Kidney (tissue), 13 donors: ENCODE measurements at regions not wholly inside any gene's neighbourhood (a gene's known extent, or its start where the extent isn't known, plus 50 kb on each side); places are given as distances from the start of the nearest gene placed in this dataset.

Experiments
- DNase-seq, 5 donors: peaks; one replicate each; pipeline ENCODE4 v3.0.0-alpha.2; 2013 to 2020
- FAIRE-seq: peaks from 2 replicates; lab custom pipeline; 2012; peaks lifted over from hg19 to GRCh38; lab: Jason Lieb, UNC
- H3K27ac ChIP-seq, 2 donors: one replicate each; pipeline ENCODE4 v1.7.0; 2013; ENCODE audit warnings: low read depth in 2 of 2, low read length in 2 of 2, inconsistent platforms in 1 of 2
- H3K27me3 ChIP-seq: one replicate; pipeline ENCODE4 v1.7.1; 2013; ENCODE audit warnings: low read length, inconsistent platforms; ENCODE audit not compliant: control insufficient read depth, insufficient read depth
- H3K36me3 ChIP-seq, 3 donors: one replicate each; pipeline versions ENCODE4 v1.7.0 to v1.7.1; 2013; ENCODE audit warnings: low read length in 3 of 3, control low read depth in 1 of 3, inconsistent platforms in 1 of 3; ENCODE audit not compliant: insufficient read depth in 3 of 3, control insufficient read depth in 2 of 3
- H3K4me1 ChIP-seq, 3 donors: one replicate each; pipeline versions ENCODE4 v1.7.0 to v1.7.1; 2013; ENCODE audit warnings: low read length in 3 of 3, inconsistent platforms in 1 of 3, low read depth in 1 of 3; ENCODE audit not compliant: control insufficient read depth in 2 of 3, insufficient read depth in 2 of 3
- H3K4me3 ChIP-seq, 3 donors: one replicate each; pipeline versions ENCODE4 v1.7.0 to v1.8.1; 2013; ENCODE audit warnings: low read length in 3 of 3, control low read depth in 1 of 3, inconsistent platforms in 1 of 3
- H3K9ac ChIP-seq, 3 donors: one replicate each; pipeline versions ENCODE4 v1.7.0 to v1.7.1; 2013; ENCODE audit warnings: low read length in 3 of 3, control low read depth in 1 of 3, inconsistent platforms in 1 of 3
- H3K9me3 ChIP-seq, 3 donors: one replicate each; pipeline versions ENCODE4 v1.7.0 to v1.7.1; 2013; ENCODE audit warnings: low read length in 3 of 3, control low read depth in 1 of 3, inconsistent platforms in 1 of 3; ENCODE audit not compliant: control insufficient read depth in 2 of 3, insufficient read depth in 1 of 3
- CTCF ChIP-seq: IDR thresholded peaks from 3 replicates; pipeline ENCODE4 v1.5.1; 2012; ENCODE audit warnings: mild to moderate bottlenecking, moderate library complexity, borderline replicate concordance; ENCODE audit not compliant: insufficient read depth; ENCODE audit errors: extremely low read depth
- intact Hi-C: fragments of 100-400 bp; cut with DNase I; formaldehyde crosslinking; loops from one replicate; pipeline ENCODE4 v1.11.1; 2022
- donor health status: control.
- donor health status: control.
- donor health status: control.
- donor health status: control.
- donor health status: control.
- donor health status: DM: yes; HTN: yes; CAD: no.
- donor health status: Normal renal cell carcinoma (clear cell type).

GRCh38 chr12:19778172-19778571 lies 338.9 kb downstream of the AEBP2 start:
- no peak for DNase-seq
- H3K9ac ChIP-seq: no peak overlapping the region
- FAIRE-seq: no peak
- no peaks in the 10 kb centered on the region for H3K36me3 ChIP-seq
- H3K27me3 ChIP-seq: no peaks in the 10 kb centered on the region
- intact Hi-C loops: no loop called here
- H3K27ac ChIP-seq: no peak overlapping the region
- H3K9me3 ChIP-seq: no peaks in the 10 kb centered on the region
- no peak for TF ChIP-seq CTCF
- no peak overlapping the region for H3K4me3 ChIP-seq
- H3K4me1 ChIP-seq: no peaks in the 10 kb centered on the region

- H3K27me3 ChIP-seq: no peaks in the 10 kb centered on the region
- intact Hi-C loops: no loop called here
- H3K9me3 ChIP-seq: no peaks in the 10 kb centered on the region
- no peak overlapping the region for H3K4me3 ChIP-seq
- no peaks in the 10 kb centered on the region for H3K4me1 ChIP-seq
- TF ChIP-seq CTCF: no peak
- no peak overlapping the region for H3K27ac ChIP-seq
- FAIRE-seq: no peak
- H3K36me3 ChIP-seq: no peaks in the 10 kb centered on the region
- no peak overlapping the region for H3K9ac ChIP-seq
- no peak for DNase-seq
These were observed 339.5 kb downstream of the AEBP2 start for GRCh38 chr12:19778797-19779196.

- no peak overlapping the region for H3K4me3 ChIP-seq
- intact Hi-C loops: no loop called here
- H3K36me3 ChIP-seq: no peaks in the 10 kb centered on the region
- DNase-seq (peak; percentile 49 to 69 (median 65)), FAIRE-seq (no peak)
- H3K27ac ChIP-seq: no peak overlapping the region
- TF ChIP-seq CTCF: no peak
- no peaks in the 10 kb centered on the region for H3K9me3 ChIP-seq
- no peaks in the 10 kb centered on the region for H3K27me3 ChIP-seq
- no peak overlapping the region for H3K9ac ChIP-seq
- no peaks in the 10 kb centered on the region for H3K4me1 ChIP-seq
These were observed 340.2 kb downstream of the AEBP2 start for GRCh38 chr12:19779395-19780056.

- Histone ChIP-seq H3K4me1 (no peaks in the 10 kb centered on the region), H3K27me3 (no peaks in the 10 kb centered on the region), H3K9ac (no peak overlapping the region), H3K36me3 (no peaks in the 10 kb centered on the region), H3K4me3 (no peak overlapping the region), H3K9me3 (no peaks in the 10 kb centered on the region), H3K27ac (no peak overlapping the region)
- DNase-seq: no peak
- intact Hi-C loops: no loop called here
- TF ChIP-seq CTCF: no peak
- no peak for FAIRE-seq
These were observed 341.2 kb downstream of the AEBP2 start for GRCh38 chr12:19780460-19780859.
